Breast epithelium (tissue), 3 donors: ENCODE measurements at regions not wholly inside any gene's neighbourhood (a gene's known extent, or its start where the extent isn't known, plus 50 kb on each side); places are given as distances from the start of the nearest gene placed in this dataset.

Experiments
- CTCF ChIP-seq, 3 donors: fragments of 450-650 bp; IDR thresholded peaks; one replicate each; pipeline ENCODE4 v1.5.1; 2016 to 2017; ENCODE audit warnings: antibody characterized with exemption in 3 of 3, mild to moderate bottlenecking in 3 of 3, moderate library complexity in 3 of 3
- POLR2A ChIP-seq: fragments of 450-650 bp; IDR thresholded peaks from one replicate; pipeline ENCODE4 v1.6.1; 2016; ENCODE audit warnings: antibody characterized with exemption, mild to moderate bottlenecking, moderate library complexity
- POLR2AphosphoS5 ChIP-seq, 3 donors: sonication (generic); formaldehyde crosslinking; IDR thresholded peaks; one replicate each; pipeline ENCODE4 v1.6.1; 2017; ENCODE audit warnings: antibody characterized with exemption in 3 of 3

- TF ChIP-seq CTCF (IDR thresholded peaks at IDR 0.05): no peak
- TF ChIP-seq POLR2A: no peak
- TF ChIP-seq POLR2AphosphoS5 (IDR thresholded peaks at IDR 0.05): no peak
Measured at GRCh38 chr6:23568292-23568691, 557.7 kb upstream of the NRSN1 start.
